HL-60 (cell line): ENCODE measurements at regions not wholly inside any gene's neighbourhood (a gene's known extent, or its start where the extent isn't known, plus 50 kb on each side); places are given as distances from the start of the nearest gene placed in this dataset.

Experiments
- DNase-seq, 2 experiments: peaks; one replicate each; pipeline ENCODE4 v3.0.0-alpha.2; 2010 to 2020; ENCODE audit warnings: low read depth in 1 of 2, low spot score in 1 of 2
- H3K27ac ChIP-seq: fragments of 250-450 bp; sonication (Bioruptor Pico); replicated peaks from 2 replicates; pipeline ENCODE4 v1.5.1; 2020; ENCODE audit warnings: mild to moderate bottlenecking, moderate library complexity
- H3K27me3 ChIP-seq: fragments of 250-450 bp; sonication (Bioruptor Pico); 2 replicates; pipeline ENCODE4 v1.5.1; 2021; ENCODE audit warnings: mild to moderate bottlenecking, moderate library complexity; ENCODE audit not compliant: insufficient read depth, poor library complexity, severe bottlenecking
- H3K4me3 ChIP-seq: replicated peaks from 2 replicates; pipeline ENCODE4 v1.5.1; 2011; ENCODE audit warnings: mild to moderate bottlenecking, control low read depth, low read length; ENCODE audit not compliant: insufficient read depth
- GABPA ChIP-seq: IDR thresholded peaks from 2 replicates; pipeline ENCODE4 v1.6.1; 2012; ENCODE audit warnings: low read depth
- POLR2AphosphoS5 ChIP-seq: IDR thresholded peaks from 2 replicates; pipeline ENCODE4 v1.6.1; 2012; ENCODE audit warnings: low read depth
- SPI1 ChIP-seq: IDR thresholded peaks from 2 replicates; pipeline ENCODE4 v1.6.1; 2012; ENCODE audit warnings: low read depth, mild to moderate bottlenecking, borderline replicate concordance
- TF ChIP-seq, protein P1 (sequence below): IDR thresholded peaks from 2 replicates; pipeline ENCODE4 v1.6.1; 2012; ENCODE audit warnings: low read depth; ENCODE audit not compliant: insufficient replicate concordance
- TF ChIP-seq, protein P2 (sequence below): IDR thresholded peaks from one replicate; pipeline ENCODE4 v1.5.1; 2011; ENCODE audit warnings: low read length, control low read depth, inconsistent platforms; ENCODE audit not compliant: insufficient read depth

DNA sequence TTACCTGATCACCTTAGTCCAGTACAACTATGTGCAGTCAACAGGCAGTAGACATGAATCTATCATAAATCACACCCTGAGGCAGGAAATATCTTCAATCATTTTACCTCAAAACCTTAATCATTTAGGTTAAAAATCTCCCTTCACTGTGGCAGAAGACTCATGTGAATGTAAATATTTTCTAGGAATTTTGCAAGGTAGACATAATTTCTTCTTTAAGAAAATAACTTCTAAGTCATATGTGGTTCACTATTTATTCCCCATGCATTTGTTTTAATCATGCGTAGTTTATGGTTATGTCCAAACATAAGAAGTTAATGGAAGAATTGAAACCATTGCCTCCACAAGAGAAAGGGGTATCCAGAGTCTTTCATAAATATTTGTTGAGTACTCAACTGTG lies 97.0 kb downstream of the HMHB1 start:
- no peak overlapping the region for H3K27ac ChIP-seq
- TF ChIP-seq SPI1 (no peak), POLR2AphosphoS5 (no peak)
- H3K4me3 ChIP-seq: no peak overlapping the region
- DNase-seq: no peak
- no peaks in the 10 kb centered on the region for H3K27me3 ChIP-seq

DNA sequence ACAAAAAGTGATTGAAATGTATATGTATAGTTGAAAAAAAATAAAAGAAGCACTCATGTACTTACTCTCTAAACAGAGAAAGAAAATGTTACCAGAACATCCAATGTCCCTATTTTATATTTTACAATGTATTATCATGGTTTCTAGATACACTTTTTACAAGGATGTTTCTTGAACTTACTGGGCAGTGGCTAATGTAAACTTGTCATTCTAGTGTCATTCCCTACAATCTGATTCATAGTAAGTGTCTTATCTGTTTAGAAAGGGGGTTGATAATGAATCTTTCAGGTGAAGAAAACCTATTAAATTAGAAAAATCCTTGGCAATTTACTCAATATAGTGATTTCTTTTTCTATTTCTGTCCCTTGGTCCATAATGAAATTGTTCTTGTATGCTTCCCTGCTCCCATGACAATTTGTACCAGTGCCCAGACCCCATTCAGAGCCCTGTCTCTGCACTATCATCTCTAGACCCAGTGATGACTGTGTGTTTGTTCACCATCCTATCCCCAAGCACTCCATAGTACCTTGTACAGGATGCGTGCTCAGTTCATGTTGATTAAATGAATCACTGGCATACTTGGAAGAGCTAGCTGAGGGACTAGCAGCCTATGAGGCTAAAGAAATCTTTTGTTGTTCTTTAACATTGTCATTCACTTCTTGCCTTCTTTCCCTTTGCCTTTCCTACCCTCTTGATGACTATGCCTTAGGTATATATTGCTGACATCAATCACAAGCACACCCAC lies 101.2 kb downstream of the HMHB1 start:
- Histone ChIP-seq H3K27ac (no peak overlapping the region), H3K27me3 (no peaks in the 10 kb centered on the region), H3K4me3 (no peak overlapping the region)
- TF ChIP-seq GABPA (no peak), SPI1 (no peak), POLR2AphosphoS5 (no peak)
- TF ChIP-seq, protein P1, sequence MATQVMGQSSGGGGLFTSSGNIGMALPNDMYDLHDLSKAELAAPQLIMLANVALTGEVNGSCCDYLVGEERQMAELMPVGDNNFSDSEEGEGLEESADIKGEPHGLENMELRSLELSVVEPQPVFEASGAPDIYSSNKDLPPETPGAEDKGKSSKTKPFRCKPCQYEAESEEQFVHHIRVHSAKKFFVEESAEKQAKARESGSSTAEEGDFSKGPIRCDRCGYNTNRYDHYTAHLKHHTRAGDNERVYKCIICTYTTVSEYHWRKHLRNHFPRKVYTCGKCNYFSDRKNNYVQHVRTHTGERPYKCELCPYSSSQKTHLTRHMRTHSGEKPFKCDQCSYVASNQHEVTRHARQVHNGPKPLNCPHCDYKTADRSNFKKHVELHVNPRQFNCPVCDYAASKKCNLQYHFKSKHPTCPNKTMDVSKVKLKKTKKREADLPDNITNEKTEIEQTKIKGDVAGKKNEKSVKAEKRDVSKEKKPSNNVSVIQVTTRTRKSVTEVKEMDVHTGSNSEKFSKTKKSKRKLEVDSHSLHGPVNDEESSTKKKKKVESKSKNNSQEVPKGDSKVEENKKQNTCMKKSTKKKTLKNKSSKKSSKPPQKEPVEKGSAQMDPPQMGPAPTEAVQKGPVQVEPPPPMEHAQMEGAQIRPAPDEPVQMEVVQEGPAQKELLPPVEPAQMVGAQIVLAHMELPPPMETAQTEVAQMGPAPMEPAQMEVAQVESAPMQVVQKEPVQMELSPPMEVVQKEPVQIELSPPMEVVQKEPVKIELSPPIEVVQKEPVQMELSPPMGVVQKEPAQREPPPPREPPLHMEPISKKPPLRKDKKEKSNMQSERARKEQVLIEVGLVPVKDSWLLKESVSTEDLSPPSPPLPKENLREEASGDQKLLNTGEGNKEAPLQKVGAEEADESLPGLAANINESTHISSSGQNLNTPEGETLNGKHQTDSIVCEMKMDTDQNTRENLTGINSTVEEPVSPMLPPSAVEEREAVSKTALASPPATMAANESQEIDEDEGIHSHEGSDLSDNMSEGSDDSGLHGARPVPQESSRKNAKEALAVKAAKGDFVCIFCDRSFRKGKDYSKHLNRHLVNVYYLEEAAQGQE: no peak
- TF ChIP-seq, protein P2, sequence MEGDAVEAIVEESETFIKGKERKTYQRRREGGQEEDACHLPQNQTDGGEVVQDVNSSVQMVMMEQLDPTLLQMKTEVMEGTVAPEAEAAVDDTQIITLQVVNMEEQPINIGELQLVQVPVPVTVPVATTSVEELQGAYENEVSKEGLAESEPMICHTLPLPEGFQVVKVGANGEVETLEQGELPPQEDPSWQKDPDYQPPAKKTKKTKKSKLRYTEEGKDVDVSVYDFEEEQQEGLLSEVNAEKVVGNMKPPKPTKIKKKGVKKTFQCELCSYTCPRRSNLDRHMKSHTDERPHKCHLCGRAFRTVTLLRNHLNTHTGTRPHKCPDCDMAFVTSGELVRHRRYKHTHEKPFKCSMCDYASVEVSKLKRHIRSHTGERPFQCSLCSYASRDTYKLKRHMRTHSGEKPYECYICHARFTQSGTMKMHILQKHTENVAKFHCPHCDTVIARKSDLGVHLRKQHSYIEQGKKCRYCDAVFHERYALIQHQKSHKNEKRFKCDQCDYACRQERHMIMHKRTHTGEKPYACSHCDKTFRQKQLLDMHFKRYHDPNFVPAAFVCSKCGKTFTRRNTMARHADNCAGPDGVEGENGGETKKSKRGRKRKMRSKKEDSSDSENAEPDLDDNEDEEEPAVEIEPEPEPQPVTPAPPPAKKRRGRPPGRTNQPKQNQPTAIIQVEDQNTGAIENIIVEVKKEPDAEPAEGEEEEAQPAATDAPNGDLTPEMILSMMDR: no peak
- no peak for DNase-seq

DNA sequence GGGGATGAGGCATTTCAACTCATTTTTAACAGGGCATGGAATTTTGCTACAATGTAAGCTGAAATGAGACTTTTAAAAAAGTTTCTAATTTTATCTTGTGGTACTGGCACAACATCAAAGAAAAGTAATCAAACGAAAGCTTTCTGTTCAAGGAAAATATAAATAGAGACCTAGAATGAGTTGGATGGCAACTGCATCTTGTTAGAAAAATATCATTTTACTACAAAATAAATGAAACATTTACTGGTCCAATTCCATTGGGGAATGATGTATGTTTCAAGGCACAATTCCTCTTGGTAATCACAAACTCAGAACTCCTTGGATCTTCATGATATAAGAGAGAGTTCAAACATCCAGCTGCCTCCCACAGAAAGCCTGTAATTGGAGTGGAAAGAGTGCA lies 102.8 kb downstream of the HMHB1 start:
- no peaks in the 10 kb centered on the region for H3K27me3 ChIP-seq
- no peak for TF ChIP-seq SPI1
- TF ChIP-seq, protein P2: no peak
- TF ChIP-seq, protein P1: no peak
- no peak for TF ChIP-seq POLR2AphosphoS5
- TF ChIP-seq GABPA: no peak
- H3K27ac ChIP-seq: no peak overlapping the region

DNA sequence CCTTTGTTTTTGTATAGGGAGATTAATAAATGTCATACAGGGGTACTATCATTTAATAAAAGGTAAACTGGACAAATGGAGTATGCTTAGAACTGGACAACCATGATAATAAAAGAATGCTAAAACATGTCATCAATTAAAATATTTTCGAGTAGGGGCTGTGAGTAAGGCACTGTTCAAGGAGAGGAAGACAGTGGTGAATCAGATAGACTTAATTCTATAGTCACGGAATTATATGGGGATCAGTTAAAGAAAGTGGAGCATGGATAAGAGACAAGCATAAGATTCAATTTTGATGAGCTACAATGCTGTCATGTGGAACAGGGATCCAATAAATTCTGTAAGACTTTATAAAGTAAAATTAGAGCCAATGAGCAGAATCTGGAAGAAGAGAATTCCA lies 104.5 kb downstream of the HMHB1 start:
- H3K4me3 ChIP-seq: no peak overlapping the region
- no peak for TF ChIP-seq GABPA
- TF ChIP-seq SPI1: no peak
- TF ChIP-seq, protein P2: no peak
- H3K27ac ChIP-seq: no peak overlapping the region
- no peak for DNase-seq
- H3K27me3 ChIP-seq: no peaks in the 10 kb centered on the region

More for the DNA sequence above, 102.8 kb downstream of the HMHB1 start:
- no peak overlapping the region for H3K4me3 ChIP-seq
- no peak for DNase-seq
